GM18508 (cell line): ENCODE measurements at regions not wholly inside any gene's neighbourhood (a gene's known extent, or its start where the extent isn't known, plus 50 kb on each side); places are given as distances from the start of the nearest gene placed in this dataset.
"Not testable (repeated sequence)": the region's sequence is repeated elsewhere in the genome, so short reads cannot be mapped to it uniquely, and the experiment has no call there.

Experiments
- ATAC-seq: cut with Tn5 transposase; IDR thresholded peaks from one replicate; pipeline ENCODE4 v1.9.1; 2021; ENCODE audit warnings: moderate number of reproducible peaks; ENCODE audit not compliant: insufficient read depth, unreplicated experiment

DNA sequence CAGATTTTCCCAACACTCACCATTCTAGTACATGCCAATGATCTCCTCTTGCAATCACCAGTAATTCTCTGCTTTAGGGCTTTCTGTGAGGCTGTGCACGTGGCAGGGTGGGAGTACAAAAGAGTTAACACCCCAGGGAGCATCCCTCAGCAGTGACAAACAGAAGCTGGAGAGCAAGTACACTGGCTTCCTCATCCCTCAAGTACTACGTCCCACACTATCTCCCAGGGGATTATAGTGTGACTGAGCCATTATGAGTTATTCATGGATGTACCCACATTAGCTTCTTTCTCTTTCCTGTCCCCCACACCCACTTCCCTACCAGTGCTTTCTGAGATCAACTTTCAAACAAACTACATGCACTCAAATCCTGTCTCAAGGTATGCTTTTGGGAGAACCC lies 1216.5 kb upstream of the AUTS2 start:
- ATAC-seq, result no peak

DNA sequence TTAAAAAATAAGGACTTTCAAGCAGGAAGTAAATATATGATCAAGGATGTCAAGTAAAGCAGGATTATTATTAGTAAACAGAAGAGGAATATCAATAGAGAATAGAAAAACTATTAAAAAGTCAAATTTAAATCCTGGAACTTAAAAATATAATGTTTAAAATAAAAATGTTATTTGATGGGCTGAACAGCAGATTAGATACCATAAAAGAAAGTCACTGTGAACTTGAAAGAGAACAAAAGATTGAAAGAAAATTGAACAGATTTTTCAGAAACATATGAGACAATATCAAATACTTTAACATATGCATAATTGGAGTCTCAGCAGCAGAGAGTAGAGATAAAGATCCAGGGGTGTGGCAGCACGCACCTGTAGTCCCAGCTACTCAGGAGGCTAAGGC lies 1213.7 kb upstream of the AUTS2 start:
- no peak for ATAC-seq

- no peak for ATAC-seq
These were observed 1205.2 kb upstream of the AUTS2 start for GRCh38 chr7:68393051-68393450.

- ATAC-seq, result no peak
These were observed 1204.1 kb upstream of the AUTS2 start for GRCh38 chr7:68394131-68394530.

DNA sequence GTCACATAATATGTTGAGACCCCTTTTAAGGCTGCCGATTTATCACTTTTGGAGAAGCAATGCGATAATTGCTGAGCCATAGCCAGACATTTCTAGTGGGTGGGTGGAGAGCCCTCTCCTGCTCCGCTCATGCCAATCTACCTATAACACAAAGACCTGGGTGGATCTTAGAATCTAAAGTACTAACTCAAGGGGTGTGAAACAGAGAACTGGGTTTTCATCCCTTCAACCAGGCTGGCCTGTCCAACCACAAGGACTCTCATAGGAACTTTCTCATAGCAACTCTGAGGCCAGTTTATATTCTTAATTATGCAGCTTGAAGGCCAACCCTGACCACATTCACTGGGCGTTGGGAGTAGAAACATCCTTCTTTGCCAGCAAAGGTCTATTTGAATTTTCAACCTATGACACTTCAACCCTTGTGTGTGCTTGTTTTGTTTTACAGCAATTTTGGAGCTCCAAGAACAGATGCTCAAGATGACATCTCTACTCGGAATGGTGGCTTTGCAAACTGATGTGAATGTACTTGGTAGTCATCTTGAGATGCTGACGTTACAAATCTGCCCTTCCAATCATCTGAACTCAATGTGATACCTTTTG lies 1198.2 kb upstream of the AUTS2 start:
- ATAC-seq, result no peak

DNA sequence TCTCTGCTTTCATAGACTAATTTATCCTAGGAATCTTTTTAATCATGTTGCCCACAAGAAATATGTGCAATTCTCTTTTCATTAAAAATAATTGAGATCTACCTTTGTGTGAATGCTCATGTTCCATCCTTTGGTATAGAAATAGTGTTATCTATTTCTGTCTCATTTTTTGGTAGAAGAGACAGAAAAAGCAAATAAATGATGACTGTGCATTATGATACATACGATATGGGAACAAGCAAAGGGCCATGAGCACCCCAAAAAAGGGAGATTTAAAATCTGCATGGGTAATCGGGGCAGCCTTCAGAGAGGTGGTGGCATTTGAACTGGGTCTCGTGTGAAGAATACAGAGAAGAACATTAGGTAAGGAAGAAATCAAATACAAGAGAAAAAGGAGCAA lies 1197.5 kb upstream of the AUTS2 start:
- ATAC-seq, result no peak

DNA sequence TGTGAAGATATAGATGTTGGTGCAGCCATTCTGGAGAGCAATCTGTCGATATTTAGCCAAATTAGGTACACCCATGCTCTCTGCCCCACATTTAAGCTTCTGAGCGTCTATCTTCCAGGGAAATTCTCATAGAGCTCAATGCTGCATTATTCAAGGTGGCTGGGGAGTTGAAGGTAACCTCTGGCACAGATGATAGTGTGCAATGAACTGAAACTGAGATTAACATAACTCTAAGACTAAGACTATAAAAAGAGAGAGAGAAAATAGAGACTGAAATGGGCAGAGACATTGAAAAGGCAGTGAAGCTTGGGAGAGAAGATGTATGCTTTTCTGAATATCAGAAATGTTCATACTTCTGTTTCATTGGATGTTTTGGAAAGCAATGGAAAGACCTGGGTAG lies 1197.0 kb upstream of the AUTS2 start:
- no peak for ATAC-seq

DNA sequence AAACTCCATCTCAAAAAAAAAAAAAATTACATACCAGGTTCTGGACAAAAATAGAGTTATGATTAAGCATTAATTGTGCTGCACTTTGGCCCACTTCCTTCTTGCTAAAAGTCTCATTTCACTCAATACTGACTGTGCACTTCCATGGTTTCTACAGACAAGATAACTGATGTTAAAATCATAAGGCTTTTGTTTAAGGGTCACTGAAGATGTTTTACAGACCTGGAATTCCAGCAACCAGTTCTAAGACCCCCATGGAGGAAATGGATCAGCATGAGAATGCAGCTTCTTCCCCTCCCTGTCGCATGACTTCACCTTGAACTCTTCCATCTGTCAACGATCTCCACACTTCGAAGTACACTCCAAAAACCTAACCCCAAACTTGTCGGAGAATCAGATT lies 1191.8 kb upstream of the AUTS2 start:
- no peak for ATAC-seq

GRCh38 chr7:68407460-68407859 lies 1190.8 kb upstream of the AUTS2 start:
- no peak for ATAC-seq

DNA sequence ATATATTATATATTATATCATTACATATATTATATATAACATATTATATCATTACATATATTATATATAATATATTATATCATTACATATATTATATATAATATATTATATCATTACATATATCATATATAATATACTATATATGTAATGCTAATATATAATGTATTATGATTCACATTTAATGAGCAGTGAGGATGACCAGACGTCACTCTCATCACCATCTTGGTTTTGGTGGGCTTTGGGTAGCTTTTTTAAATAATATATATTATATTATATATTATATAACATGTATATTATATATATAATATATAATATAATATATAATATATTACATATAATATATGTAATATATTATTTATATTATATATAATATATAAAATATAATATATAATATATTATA lies 1189.4 kb upstream of the AUTS2 start:
- ATAC-seq, result no peak

- ATAC-seq, result no peak
These were observed 1188.4 kb upstream of the AUTS2 start for GRCh38 chr7:68409851-68410250.

GRCh38 chr7:68410693-68411092 lies 1187.6 kb upstream of the AUTS2 start:
- not testable (repeated sequence) for ATAC-seq

GRCh38 chr7:68411742-68412141 lies 1186.5 kb upstream of the AUTS2 start:
- no peak for ATAC-seq

DNA sequence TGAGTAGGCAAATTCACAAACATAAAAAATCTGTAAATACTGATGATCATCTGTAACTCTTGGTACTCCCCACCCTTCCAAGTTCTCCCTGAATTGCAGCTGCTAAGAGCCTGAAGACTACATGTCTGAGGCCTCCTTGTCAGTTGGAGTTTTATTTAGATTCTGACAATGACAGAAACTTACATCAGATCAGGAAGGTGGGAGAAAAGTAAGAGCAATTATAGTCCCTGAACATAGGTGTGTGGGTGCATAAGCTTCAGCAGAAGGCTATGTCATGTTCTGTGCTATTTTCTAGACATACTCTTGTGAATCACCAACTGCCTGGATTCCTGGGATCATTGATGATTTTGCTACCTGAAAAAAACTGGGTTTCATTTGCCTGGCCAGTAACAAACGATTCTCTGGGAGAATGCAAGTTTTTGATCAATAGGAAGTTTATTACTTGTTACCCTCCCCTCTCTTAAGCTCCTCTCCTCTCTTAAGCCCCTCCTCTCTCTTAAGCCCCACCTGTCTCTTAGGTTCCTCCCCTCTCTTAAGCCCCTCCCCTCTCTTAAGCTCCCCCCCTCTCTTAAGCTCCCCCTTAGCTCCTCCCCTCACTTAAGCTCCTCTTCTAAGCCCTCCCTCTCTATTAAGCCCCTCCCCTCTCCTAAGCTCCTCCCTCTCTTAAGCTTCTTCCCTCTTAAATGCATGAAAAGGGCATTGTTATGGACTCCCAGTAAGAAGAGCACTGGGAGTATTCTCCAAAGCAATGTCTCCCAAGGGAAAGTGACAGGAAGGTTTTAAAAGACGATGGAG lies 1183.4 kb upstream of the AUTS2 start:
- no peak for ATAC-seq

DNA sequence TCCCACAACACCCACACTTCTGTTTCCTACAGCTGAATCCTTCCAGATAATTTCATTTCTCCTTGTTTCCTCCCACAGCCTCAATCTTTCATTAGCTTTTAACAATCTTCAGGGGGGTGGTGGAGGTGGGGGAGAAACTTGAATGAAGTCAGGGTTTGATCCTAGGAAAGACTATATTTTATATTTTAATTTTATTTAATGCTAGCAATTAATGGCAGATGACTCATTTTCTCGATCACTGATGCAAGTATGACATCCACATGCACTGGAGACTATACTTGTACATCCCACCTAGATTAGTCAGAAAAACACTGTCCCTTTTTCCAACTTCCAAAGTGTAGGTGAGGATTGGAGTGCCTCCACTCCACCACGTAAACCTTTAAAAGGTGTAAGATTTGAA lies 1181.3 kb upstream of the AUTS2 start:
- ATAC-seq, result no peak

- ATAC-seq, result no peak
These were observed 1180.6 kb upstream of the AUTS2 start for GRCh38 chr7:68417659-68418058.

- ATAC-seq, result no peak
These were observed 1177.7 kb upstream of the AUTS2 start for GRCh38 chr7:68420342-68421192.

DNA sequence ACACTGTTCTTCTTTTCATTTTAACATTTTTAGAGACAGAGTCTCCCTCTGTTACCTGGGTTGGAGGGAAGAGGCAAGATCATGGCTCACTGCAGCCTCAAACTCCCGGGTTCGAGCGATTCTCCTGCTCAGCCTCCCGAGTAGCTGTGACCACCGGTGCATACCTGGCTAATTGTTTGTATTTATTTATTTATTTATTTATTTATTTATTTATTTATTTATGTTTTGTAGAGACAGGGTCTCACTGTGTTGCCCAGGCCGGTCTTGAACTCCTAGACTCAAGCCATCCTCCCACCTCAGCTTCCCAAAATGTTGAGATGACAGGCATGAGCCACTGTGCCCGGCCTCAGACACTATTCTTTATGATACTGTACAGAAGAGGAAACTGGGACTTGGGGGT lies 1176.6 kb upstream of the AUTS2 start:
- no peak for ATAC-seq

DNA sequence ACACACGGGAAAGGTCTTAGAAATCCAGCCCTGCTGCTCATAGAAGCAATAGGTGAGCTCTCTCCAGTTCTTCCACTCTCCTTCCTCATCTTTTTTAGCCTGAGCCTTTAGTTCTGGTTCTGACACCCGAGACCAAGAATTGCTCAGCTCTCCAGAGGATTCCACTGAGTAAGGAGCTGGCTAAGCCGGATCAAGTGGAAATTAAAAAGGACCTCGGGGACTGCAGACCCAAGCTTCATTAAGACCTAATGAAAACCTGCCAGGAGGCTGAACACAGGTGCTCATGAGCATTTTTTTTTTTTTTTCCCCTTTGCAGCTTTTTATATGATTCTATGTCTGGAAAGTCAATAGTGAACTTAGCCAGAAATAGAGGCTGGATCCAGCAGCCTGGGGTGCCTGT lies 1176.0 kb upstream of the AUTS2 start:
- no peak for ATAC-seq

DNA sequence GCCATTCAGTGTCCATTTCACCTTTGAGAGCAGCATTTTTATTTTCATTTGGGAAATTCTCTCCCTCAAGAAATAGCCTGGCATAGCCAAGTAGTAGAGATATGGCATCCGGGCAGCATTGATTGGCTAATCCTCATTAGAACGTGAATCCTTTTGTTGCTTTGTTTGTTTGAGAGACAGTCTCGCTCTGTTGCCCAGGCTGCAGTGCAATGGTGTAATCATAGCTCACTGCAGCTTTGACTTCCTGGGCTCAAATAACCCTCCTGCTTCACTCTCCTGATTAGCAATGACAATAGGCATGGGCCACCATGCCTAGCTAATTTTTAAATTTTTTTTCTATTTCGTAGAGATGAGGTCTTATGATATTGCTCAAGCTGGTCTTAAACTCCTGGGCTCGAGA lies 1174.9 kb upstream of the AUTS2 start:
- ATAC-seq, result no peak

- ATAC-seq, result no peak
These were observed 1173.5 kb upstream of the AUTS2 start for GRCh38 chr7:68424658-68425297.
